Parathyroid adenoma (tissue), 2 donors: ENCODE measurements at regions not wholly inside any gene's neighbourhood (a gene's known extent, or its start where the extent isn't known, plus 50 kb on each side); places are given as distances from the start of the nearest gene placed in this dataset.

Experiments used
- H2AFZ ChIP-seq: fragments of 300-600 bp; sonication (generic); one replicate; pipeline ENCODE4 v1.7.0; 2017; ENCODE audit warnings: antibody characterized with exemption, mild to moderate bottlenecking
- H3K27ac ChIP-seq: fragments of 300-600 bp; sonication (generic); one replicate; pipeline ENCODE4 v1.7.0; 2017
- H3K27me3 ChIP-seq: fragments of 300-600 bp; sonication (generic); one replicate; pipeline ENCODE4 v1.7.0; 2017; ENCODE audit warnings: low read length; ENCODE audit not compliant: control insufficient read depth, insufficient read depth
- H3K36me3 ChIP-seq: fragments of 300-600 bp; sonication (generic); one replicate; pipeline ENCODE4 v1.7.0; 2017; ENCODE audit warnings: low read length; ENCODE audit not compliant: control insufficient read depth, insufficient read depth
- H3K4me1 ChIP-seq: fragments of 300-600 bp; sonication (generic); one replicate; pipeline ENCODE4 v1.7.0; 2017; ENCODE audit warnings: control low read depth
- H3K4me2 ChIP-seq: fragments of 300-600 bp; sonication (generic); one replicate; pipeline ENCODE4 v1.7.0; 2017; ENCODE audit warnings: low read length
- H3K4me3 ChIP-seq: fragments of 300-600 bp; sonication (generic); one replicate; pipeline ENCODE4 v1.7.0; 2017; ENCODE audit warnings: low read depth, low read length
- H3K79me2 ChIP-seq: fragments of 300-600 bp; sonication (generic); one replicate; pipeline ENCODE4 v1.7.0; 2017; ENCODE audit warnings: control low read depth
- H3K9ac ChIP-seq: fragments of 300-600 bp; sonication (generic); one replicate; pipeline ENCODE4 v1.7.0; 2017; ENCODE audit warnings: mild to moderate bottlenecking
- H3K9me3 ChIP-seq: fragments of 300-600 bp; sonication (generic); one replicate; pipeline ENCODE4 v1.7.0; 2017; ENCODE audit warnings: low read length; ENCODE audit not compliant: control insufficient read depth
- CTCF ChIP-seq: fragments of 300-600 bp; sonication (generic); IDR thresholded peaks from one replicate; pipeline ENCODE4 v1.7.0; 2017; ENCODE audit warnings: antibody characterized with exemption, mild to moderate bottlenecking
- donor health status: primary hyperparathyroidism.

DNA sequence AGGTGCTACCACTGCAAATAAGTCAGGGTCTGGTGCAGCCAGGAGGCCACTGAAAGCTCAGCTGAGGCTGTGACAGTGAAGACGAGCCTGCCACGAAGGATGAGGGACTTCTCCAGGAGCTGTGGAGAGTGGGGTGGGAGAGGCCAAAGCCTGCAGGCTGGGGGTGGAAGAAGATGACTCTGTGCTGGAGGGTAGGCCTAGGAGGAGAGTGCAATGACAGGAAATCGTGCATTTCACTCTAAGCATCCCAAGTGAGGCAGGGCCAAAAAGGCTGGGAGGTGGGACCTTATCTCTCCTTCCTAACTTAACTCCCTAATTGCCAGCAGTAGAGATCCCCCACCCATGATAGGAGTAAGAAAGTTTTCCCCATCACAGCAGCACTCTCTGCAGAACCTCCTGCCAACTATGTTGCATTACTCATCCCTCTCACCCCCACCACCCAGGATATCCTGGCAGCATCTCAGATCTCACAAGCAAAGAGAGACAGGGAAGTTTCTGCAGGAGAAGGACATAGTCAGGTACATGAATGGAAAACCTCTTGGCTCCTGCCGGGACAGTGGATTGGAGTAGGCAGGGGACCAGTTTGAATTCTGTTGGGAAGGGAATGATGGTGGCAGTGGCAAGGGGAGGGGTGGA is 466.2 kb downstream of the CDH26 start:
- H3K27ac ChIP-seq: no peak overlapping the region
- no peak overlapping the region for H3K9ac ChIP-seq
- H2AFZ ChIP-seq: no peak overlapping the region
- no peaks in the 10 kb centered on the region for H3K9me3 ChIP-seq
- H3K79me2 ChIP-seq: no peaks in the 10 kb centered on the region
- H3K4me1 ChIP-seq: no peaks in the 10 kb centered on the region
- no peaks in the 10 kb centered on the region for H3K27me3 ChIP-seq
- no peak overlapping the region for H3K4me3 ChIP-seq
- H3K4me2 ChIP-seq: no peak overlapping the region
- H3K36me3 ChIP-seq: no peaks in the 10 kb centered on the region
- TF ChIP-seq CTCF: no peak

- H3K4me1 ChIP-seq: no peaks in the 10 kb centered on the region
Observed at GRCh38 chr20:60427516-60427915, 469.3 kb downstream of the CDH26 start.

DNA sequence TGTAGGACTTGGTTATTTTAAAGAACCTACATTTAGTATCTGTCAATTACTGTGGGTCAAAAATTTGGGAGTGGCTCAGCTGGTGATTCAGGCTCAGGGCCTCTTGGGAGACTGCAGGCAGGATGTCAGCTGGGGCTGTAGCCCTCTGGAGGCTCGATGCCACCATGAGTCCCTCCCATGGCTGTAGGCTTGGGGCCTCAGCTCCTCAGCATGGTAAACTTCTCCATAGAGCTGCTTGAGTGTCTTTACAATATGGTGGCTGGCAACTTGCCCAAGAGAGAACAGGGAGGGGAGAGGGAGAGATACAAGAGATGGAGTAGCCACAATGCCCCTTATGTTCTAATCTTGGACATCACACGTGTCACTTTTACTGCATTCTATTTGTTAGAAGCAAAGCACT is 470.4 kb downstream of the CDH26 start:
- no peak for TF ChIP-seq CTCF
- no peak overlapping the region for H3K4me3 ChIP-seq

More at GRCh38 chr20:60427516-60427915, 469.3 kb downstream of the CDH26 start:
- no peaks in the 10 kb centered on the region for H3K9me3 ChIP-seq
- H3K4me2 ChIP-seq: no peak overlapping the region
- H3K79me2 ChIP-seq: no peaks in the 10 kb centered on the region
- no peak overlapping the region for H2AFZ ChIP-seq
- no peak overlapping the region for H3K4me3 ChIP-seq
- no peak for TF ChIP-seq CTCF
- H3K27me3 ChIP-seq: no peaks in the 10 kb centered on the region
- no peak overlapping the region for H3K27ac ChIP-seq
- no peaks in the 10 kb centered on the region for H3K36me3 ChIP-seq
- H3K9ac ChIP-seq: no peak overlapping the region

GRCh38 chr20:60430516-60431001 is 472.3 kb downstream of the CDH26 start:
- H3K27me3 ChIP-seq: no peaks in the 10 kb centered on the region
- H3K36me3 ChIP-seq: no peaks in the 10 kb centered on the region
- H3K9ac ChIP-seq: no peak overlapping the region
- TF ChIP-seq CTCF: no peak
- H3K4me1 ChIP-seq: no peaks in the 10 kb centered on the region
- no peaks in the 10 kb centered on the region for H3K9me3 ChIP-seq
- H2AFZ ChIP-seq: no peak overlapping the region
- H3K79me2 ChIP-seq: no peaks in the 10 kb centered on the region
- H3K27ac ChIP-seq: no peak overlapping the region
- no peak overlapping the region for H3K4me2 ChIP-seq
- no peak overlapping the region for H3K4me3 ChIP-seq

More for the DNA sequence above, 470.4 kb downstream of the CDH26 start:
- no peaks in the 10 kb centered on the region for H3K4me1 ChIP-seq
- H3K36me3 ChIP-seq: no peaks in the 10 kb centered on the region
- H3K9me3 ChIP-seq: no peaks in the 10 kb centered on the region
- H3K79me2 ChIP-seq: no peaks in the 10 kb centered on the region
- no peak overlapping the region for H2AFZ ChIP-seq
- H3K4me2 ChIP-seq: no peak overlapping the region
- no peak overlapping the region for H3K27ac ChIP-seq
- no peak overlapping the region for H3K9ac ChIP-seq
- H3K27me3 ChIP-seq: no peaks in the 10 kb centered on the region

DNA sequence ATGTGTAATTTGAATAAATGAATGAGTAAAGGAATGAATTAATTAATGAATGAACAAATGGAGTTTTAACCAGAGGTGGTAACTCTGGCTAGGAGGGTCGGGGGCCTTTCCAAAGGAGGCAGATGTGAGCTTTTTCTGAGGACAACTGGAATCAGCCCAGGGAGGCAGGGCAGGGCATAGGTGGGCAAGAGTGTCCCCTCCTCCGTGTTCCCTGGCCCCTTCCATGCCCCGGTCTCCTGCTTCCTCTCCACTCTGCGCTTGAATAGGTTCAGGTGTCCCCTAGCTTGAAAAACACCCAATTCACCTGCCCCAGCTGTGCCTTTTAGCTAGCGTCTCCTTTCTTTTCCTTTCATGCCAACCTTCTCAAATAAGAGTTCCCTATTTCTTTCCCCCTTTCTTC is 473.1 kb downstream of the CDH26 start:
- Histone ChIP-seq H2AFZ (no peak overlapping the region), H3K9ac (no peak overlapping the region), H3K27ac (no peak overlapping the region), H3K27me3 (no peaks in the 10 kb centered on the region), H3K4me3 (no peak overlapping the region), H3K9me3 (no peaks in the 10 kb centered on the region), H3K79me2 (no peaks in the 10 kb centered on the region), H3K36me3 (no peaks in the 10 kb centered on the region), H3K4me1 (no peaks in the 10 kb centered on the region), H3K4me2 (no peak overlapping the region)
- TF ChIP-seq CTCF: no peak
